OCI-LY7 (cell line): ENCODE measurements at regions not wholly inside any gene's neighbourhood (a gene's known extent, or its start where the extent isn't known, plus 50 kb on each side); places are given as distances from the start of the nearest gene placed in this dataset.

Source experiments
- BruUV-seq: library from RNA; stranded (reverse); fragments of 400-500 nt; replicated peaks from 2 replicates; lab custom pipeline; 2021; lab: Mats Ljungman, UMichigan
- CTCF ChIA-PET: fragments of 300-600 bp; sonication (Branson Sonifier 250); formaldehyde crosslinking; loops from one replicate; lab custom pipeline; 2022; ENCODE audit warnings: antibody characterized with exemption; ENCODE audit not compliant: unreplicated experiment; lab: Charles Lee
- POLR2A ChIA-PET: fragments of 300-600 bp; sonication (Branson Sonifier 250); formaldehyde crosslinking; loops from one replicate; lab custom pipeline; 2022; ENCODE audit warnings: antibody characterized with exemption; lab: Charles Lee
- DNase-seq: peaks from one replicate; pipeline ENCODE4 v3.0.0-alpha.2; 2015; ENCODE audit warnings: low spot score
- H2AFZ ChIP-seq: fragments of 200-600 bp; sonication (generic), shearing (Covaris generic); 2 replicates; pipeline ENCODE4 v1.6.1; 2014; ENCODE audit warnings: mild to moderate bottlenecking, antibody characterized with exemption, low read length, moderate library complexity
- H3K27ac ChIP-seq: fragments of 200-600 bp; sonication (generic); 2 replicates; pipeline ENCODE4 v1.5.1; 2014; ENCODE audit warnings: mixed run types, low read depth, mild to moderate bottlenecking, moderate library complexity, low read length, inconsistent platforms; ENCODE audit not compliant: poor library complexity, severe bottlenecking
- H3K36me3 ChIP-seq: fragments of 200-600 bp; sonication (generic); 2 replicates; pipeline ENCODE4 v1.6.1; 2014; ENCODE audit warnings: mild to moderate bottlenecking, antibody characterized with exemption, low read length, moderate library complexity, mixed read lengths; ENCODE audit not compliant: insufficient read depth
- H3K4me1 ChIP-seq: fragments of 200-600 bp; sonication (generic); 2 replicates; pipeline ENCODE4 v1.5.1; 2014; ENCODE audit warnings: mild to moderate bottlenecking, low read length; ENCODE audit not compliant: insufficient read depth, poor library complexity, severe bottlenecking
- H3K4me2 ChIP-seq: fragments of 200-600 bp; sonication (generic); 2 replicates; pipeline ENCODE4 v1.6.1; 2014; ENCODE audit warnings: mild to moderate bottlenecking, low read length
- H3K4me3 ChIP-seq: fragments of 200-600 bp; sonication (generic); 2 replicates; pipeline ENCODE4 v1.5.1; 2014; ENCODE audit warnings: mild to moderate bottlenecking, low read depth, low read length; ENCODE audit not compliant: poor library complexity, severe bottlenecking
- H3K79me2 ChIP-seq: fragments of 200-600 bp; sonication (generic); 2 replicates; pipeline ENCODE4 v1.6.1; 2016; ENCODE audit warnings: low read depth, mild to moderate bottlenecking, low read length, moderate library complexity, mixed read lengths; ENCODE audit not compliant: insufficient read depth
- H3K9me2 ChIP-seq: fragments of 200-600 bp; sonication (generic); 2 replicates; pipeline ENCODE4 v1.6.1; 2016; ENCODE audit warnings: mild to moderate bottlenecking, low read length, mixed read lengths; ENCODE audit not compliant: insufficient read depth
- H3K9me3 ChIP-seq: fragments of 200-600 bp; sonication (generic); 2 replicates; pipeline ENCODE4 v1.6.1; 2014; ENCODE audit warnings: mild to moderate bottlenecking, mixed run types, low read length, mixed read lengths
- H4K20me1 ChIP-seq: fragments of 200-600 bp; sonication (generic); 2 replicates; pipeline ENCODE4 v1.6.1; 2014; ENCODE audit warnings: mild to moderate bottlenecking, antibody characterized with exemption, low read length, moderate library complexity, mixed read lengths; ENCODE audit not compliant: insufficient read depth
- EZH2phosphoT487 ChIP-seq: fragments of 200-600 bp; sonication (generic); IDR thresholded peaks from 2 replicates; pipeline ENCODE4 v1.6.1; 2018; ENCODE audit warnings: low read depth, borderline replicate concordance, mild to moderate bottlenecking, mixed run types, antibody characterized with exemption, low read length, moderate library complexity, mixed read lengths
- intact Hi-C: fragments of 100-400 bp; cut with micrococcal nuclease; formaldehyde crosslinking; loops from one replicate; pipeline ENCODE4 v1.10.0; 2022; ENCODE audit not compliant: unreplicated experiment
- TF ChIP-seq, protein P1 (sequence below): fragments of 200-600 bp; sonication (generic); conservative IDR thresholded peaks from 2 replicates; pipeline ENCODE4 v1.5.1; 2014; ENCODE audit warnings: mild to moderate bottlenecking, antibody characterized with exemption, low read length, moderate library complexity, mixed read lengths

DNA sequence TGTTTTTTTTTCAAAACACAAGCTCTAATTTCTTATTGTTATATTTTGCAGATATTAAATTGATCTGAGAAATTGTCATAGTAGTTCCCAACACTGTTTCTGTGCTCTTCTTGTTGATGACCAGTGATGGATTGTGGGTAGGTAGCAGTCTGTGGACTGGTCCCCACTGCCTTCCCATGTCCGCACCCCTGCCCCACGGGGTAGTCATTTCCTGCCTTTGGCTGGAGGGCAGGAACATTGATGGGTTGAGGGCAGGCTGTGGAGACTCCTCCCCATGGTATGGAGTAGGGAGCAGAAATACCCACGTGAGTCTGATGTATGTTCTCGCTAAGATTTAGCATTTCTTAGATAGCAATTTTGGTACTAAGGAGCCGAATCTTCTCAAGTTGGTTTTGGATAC, 762.0 kb downstream of the CDH8 start:
- H3K79me2 ChIP-seq, result no peaks in the 10 kb centered on the region
- H3K36me3 ChIP-seq, result no peaks in the 10 kb centered on the region
- TF ChIP-seq EZH2phosphoT487, result no peak
- TF ChIP-seq, protein P1, sequence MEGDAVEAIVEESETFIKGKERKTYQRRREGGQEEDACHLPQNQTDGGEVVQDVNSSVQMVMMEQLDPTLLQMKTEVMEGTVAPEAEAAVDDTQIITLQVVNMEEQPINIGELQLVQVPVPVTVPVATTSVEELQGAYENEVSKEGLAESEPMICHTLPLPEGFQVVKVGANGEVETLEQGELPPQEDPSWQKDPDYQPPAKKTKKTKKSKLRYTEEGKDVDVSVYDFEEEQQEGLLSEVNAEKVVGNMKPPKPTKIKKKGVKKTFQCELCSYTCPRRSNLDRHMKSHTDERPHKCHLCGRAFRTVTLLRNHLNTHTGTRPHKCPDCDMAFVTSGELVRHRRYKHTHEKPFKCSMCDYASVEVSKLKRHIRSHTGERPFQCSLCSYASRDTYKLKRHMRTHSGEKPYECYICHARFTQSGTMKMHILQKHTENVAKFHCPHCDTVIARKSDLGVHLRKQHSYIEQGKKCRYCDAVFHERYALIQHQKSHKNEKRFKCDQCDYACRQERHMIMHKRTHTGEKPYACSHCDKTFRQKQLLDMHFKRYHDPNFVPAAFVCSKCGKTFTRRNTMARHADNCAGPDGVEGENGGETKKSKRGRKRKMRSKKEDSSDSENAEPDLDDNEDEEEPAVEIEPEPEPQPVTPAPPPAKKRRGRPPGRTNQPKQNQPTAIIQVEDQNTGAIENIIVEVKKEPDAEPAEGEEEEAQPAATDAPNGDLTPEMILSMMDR, result no peak
- H3K4me3 ChIP-seq, result no peak overlapping the region
- H3K4me1 ChIP-seq, result no peaks in the 10 kb centered on the region
- ChIA-PET POLR2A (no interaction called here), CTCF (no interaction called here)
- no peak overlapping the region for H2AFZ ChIP-seq
- DNase-seq, result no peak
- H3K27ac ChIP-seq, result no peak overlapping the region
- H4K20me1 ChIP-seq, result no peaks in the 10 kb centered on the region
- H3K9me3 ChIP-seq, result no peaks in the 10 kb centered on the region
- BruUV-seq, result no TSS peak
- H3K4me2 ChIP-seq, result no peak overlapping the region
- intact Hi-C loops, result no loop called here
- H3K9me2 ChIP-seq, result no peaks in the 10 kb centered on the region

DNA sequence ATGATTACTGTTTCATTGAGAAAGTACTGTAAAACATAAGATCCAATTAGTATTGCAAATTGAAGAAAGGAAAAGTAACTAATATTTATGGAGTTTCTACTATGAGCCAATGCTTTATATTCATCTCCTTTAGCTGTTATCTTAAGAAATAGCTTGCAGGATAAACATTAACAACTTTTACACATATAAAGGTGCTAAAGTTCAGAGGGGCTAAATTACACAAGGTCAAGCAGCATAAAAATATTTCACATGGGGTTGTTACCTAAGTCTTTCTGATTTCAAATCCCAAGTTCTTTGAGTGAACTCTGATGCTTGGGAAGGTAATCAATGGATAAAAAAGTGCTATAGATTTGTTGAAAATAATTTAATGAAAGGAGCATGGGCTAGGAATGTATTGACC, 765.5 kb downstream of the CDH8 start:
- Histone ChIP-seq H3K4me3 (no peak overlapping the region), H3K9me3 (no peaks in the 10 kb centered on the region), H3K27ac (no peak overlapping the region), H3K4me1 (no peaks in the 10 kb centered on the region), H3K4me2 (no peak overlapping the region), H2AFZ (no peak overlapping the region), H4K20me1 (no peaks in the 10 kb centered on the region), H3K36me3 (no peaks in the 10 kb centered on the region), H3K9me2 (no peaks in the 10 kb centered on the region), H3K79me2 (no peaks in the 10 kb centered on the region)
- DNase-seq, result no peak
- CTCF ChIA-PET, result no interaction called here
- no peak for TF ChIP-seq EZH2phosphoT487
- TF ChIP-seq, protein P1, result no peak
- POLR2A ChIA-PET, result no interaction called here
- intact Hi-C loops, result no loop called here
- BruUV-seq, result no TSS peak

DNA sequence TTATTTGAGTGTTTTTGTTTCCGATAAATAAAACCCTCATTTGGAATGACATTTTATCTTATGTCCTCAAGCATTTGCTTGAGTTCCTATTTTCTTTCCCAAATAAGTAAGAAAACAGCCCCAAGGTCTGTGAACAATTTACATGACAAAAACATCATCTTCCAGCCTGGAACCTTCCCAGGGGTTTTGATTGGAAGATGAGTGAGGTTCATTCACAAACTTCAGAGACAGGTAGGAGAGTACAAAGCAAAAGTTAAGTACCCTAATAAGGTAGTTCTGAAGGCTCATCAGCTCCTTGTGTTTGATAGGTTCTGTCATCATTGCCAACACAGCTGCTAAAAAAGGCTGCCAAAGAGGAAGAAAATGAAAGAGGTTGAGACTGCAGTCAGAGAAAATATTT, 772.8 kb downstream of the CDH8 start:
- no TSS peak for BruUV-seq
- TF ChIP-seq, protein P1, result no peak
- TF ChIP-seq EZH2phosphoT487, result no peak
- Histone ChIP-seq H3K79me2 (no peaks in the 10 kb centered on the region), H3K36me3 (no peaks in the 10 kb centered on the region), H3K4me3 (no peak overlapping the region), H4K20me1 (no peaks in the 10 kb centered on the region), H3K27ac (no peak overlapping the region), H3K4me2 (no peak overlapping the region), H3K4me1 (no peaks in the 10 kb centered on the region), H2AFZ (no peak overlapping the region), H3K9me3 (no peaks in the 10 kb centered on the region), H3K9me2 (no peaks in the 10 kb centered on the region)
- intact Hi-C loops, result no loop called here
- ChIA-PET CTCF (no interaction called here), POLR2A (interaction anchor here (0.6 kb wide), 1 partner anchor 51 kb away, joined by 4 read pairs; no protein-coding TSS in a partner anchor)
- no peak for DNase-seq
